Pulmonary artery endothelial cell (primary cell): ENCODE measurements at regions not wholly inside any gene's neighbourhood (a gene's known extent, or its start where the extent isn't known, plus 50 kb on each side); places are given as distances from the start of the nearest gene placed in this dataset.

ENCODE experiments used
- DNase-seq: peaks from one replicate; pipeline ENCODE4 v3.0.0-alpha.2; 2011; ENCODE audit warnings: low read depth, low spot score

DNA sequence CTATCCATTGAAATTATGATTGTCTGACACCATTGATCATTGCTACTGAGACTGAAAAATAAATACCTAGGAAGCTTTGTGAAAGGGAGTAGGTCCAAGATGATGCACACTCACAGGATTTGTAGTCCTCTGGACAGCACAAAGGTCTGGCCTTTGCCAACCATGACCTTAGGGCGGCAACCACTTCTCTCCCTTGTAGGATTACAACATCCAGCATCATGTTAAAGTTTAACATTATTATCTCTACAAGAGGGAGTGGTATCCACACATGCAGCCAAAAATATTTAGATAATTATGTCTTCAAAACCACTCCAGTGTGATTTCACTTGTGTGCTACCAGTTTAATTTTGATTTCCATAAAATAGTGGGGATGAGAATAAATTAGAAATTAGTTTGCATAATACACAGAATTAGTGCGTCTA is 51.1 kb upstream of the NHSL1 start:
- DNase-seq, result no peak

- no peak for DNase-seq
Observed at GRCh38 chr6:138554146-138554545, 54.9 kb upstream of the NHSL1 start.

GRCh38 chr6:138555421-138555988 is 56.2 kb upstream of the NHSL1 start:
- no peak for DNase-seq

DNA sequence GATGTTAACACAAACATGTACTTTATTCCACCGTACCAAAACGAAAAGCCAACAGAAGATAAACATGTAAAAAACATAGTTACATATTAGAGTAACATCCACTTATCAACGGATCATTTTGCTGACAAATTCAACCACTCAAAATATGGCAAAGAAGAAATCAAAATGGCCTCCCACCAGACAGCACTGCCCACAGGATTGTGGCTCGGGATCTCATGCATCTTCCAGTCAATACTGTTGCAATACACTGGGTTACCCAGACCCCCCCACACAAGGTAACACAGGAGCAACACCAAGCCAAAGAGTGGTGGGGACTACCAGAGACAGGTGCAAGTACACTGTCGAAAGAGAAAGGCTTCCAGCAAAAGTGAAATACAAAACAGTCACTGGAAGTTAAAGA is 57.9 kb upstream of the NHSL1 start:
- no peak for DNase-seq

DNA sequence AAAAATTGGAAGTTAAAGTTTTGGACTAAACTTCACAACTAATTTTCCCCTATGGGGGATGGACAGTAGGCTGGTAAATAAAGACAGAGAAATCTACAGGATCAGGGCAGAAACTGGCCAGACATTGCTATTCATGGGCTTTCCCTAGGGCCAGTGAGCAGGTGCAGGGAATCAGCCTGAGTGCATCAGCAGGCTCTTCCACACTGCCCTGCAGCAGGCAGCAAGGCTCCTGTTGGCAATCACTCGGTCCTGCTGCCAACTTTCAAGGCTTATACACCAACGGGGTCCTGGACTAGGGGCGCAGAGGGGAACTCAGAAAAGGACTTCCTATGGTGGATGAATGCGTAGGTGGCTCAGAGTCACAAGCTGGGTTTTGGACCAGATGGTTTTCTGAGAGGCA is 59.8 kb upstream of the NHSL1 start:
- no peak for DNase-seq

- DNase-seq, result no peak
Observed at GRCh38 chr6:138560130-138560860, 61.0 kb upstream of the NHSL1 start.

- DNase-seq, result no peak
Observed at GRCh38 chr6:138562691-138563090, 63.4 kb upstream of the NHSL1 start.

- no peak for DNase-seq
Observed at GRCh38 chr6:138563231-138563630, 63.9 kb upstream of the NHSL1 start.

DNA sequence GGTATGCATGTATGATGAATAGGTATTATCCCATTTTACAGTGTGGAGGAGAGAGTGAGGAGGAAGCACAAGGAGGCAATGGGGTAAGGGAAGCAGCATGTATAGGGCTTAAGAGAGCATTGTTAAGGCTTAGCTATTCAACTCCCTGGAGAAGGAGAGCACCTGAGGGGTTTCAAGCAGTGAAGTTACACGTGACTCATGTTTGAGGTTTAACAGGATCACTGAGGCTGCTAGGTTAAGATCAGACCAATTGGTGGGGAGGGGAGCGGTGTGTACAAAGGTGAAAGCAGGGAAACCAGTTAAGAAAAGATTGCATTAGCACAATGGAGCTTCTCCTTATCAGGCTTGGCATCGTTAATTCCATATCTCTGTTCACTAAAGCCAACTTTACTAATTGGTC is 64.4 kb upstream of the NHSL1 start:
- no peak for DNase-seq

DNA sequence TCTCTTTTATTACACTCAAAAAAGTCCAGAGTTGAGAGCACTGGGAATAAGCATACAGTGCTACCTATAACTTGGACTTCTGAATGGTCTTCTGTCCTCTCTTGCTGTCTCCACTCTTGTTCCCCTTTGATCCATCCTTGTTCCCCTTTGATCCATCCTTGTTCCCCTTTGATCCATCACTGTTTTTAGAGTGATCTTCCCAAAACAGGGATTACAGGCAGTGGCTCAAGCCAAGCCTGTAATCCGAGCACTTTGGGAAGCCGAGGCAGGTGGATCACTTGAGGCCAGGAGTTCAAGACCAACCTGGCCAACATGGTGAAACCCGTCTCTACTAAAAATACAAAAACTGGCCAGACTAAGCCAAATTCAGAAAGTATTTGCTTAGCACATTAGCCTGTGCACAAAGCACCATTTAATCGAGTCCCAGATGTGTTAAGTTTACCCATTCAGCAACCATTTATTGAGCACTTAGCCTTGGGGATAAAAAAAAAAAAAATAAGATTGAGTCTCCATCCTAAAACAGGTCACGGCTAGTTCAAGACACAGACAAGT is 65.0 kb upstream of the NHSL1 start:
- DNase-seq, result no peak

DNA sequence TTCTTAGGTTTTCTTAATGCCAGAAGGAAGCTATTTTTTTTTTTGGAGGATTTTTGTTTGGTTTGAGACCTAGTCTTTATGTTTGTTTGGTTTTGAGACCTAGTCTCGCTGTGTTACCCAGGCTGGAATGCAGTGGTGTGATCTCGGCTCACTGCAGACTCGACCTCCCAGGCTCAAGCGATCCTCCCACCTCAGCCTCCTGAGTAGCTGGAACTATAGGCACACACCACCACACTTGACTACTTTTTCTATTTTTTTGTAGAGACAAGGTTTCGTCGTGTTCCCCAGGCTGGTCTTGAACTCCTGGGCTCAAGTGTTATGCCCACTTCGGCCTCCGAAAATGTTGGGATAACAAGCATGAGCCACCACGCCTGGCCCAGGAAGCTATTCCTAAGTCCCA is 67.8 kb upstream of the NHSL1 start:
- DNase-seq, result no peak

GRCh38 chr6:138568997-138569396 is 69.7 kb upstream of the NHSL1 start:
- DNase-seq, result no peak

GRCh38 chr6:138569554-138569953 is 70.3 kb upstream of the NHSL1 start:
- DNase-seq, result no peak

DNA sequence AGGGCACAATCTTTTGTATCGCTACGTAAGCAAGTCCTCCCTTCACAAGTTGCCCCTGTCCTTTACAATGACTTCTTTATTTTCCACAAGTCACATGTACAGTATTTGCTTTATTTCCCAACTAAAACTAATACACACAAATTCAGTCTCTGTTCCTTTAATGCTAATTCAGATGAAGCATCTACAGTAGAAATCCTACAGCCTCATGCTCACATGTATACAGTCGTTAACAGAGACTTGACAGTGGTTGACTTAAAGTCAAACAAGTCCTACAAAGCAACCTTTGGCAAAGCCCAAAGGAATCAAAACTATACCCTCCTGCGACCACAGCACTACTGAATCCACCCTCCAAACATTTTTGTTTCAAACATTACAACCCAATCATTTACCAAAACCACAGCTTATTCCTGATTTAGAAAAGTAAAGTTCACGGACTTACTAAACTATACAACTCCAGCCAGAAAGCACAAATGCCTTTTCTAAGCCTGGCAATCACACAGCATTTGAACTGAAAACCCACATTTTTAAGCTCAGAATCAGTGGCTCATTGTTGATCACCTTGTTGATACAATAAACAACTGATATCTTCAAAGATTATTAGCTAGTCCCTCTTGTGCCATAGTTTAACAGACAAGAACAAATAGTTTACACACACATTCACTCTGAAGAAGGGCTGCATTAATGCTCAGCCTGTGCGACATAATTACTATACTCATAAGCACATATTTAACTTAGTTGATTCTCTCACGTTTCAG is 70.9 kb upstream of the NHSL1 start:
- DNase-seq, result no peak

DNA sequence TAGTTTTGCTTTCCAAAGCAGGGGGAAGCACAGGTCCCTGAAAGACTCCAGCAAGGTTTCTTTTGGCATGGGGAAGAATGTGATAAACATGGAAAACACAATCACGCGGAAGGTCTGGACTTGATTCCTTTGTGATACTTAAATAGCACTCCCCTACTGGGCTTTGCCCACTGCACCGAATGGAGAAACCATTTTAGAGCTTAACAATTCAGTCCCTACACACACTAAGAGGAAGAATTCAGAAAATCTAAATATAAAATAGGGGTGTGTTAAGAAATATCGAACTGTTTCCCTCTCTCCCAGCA is 71.4 kb upstream of the NHSL1 start:
- DNase-seq, result no peak

DNA sequence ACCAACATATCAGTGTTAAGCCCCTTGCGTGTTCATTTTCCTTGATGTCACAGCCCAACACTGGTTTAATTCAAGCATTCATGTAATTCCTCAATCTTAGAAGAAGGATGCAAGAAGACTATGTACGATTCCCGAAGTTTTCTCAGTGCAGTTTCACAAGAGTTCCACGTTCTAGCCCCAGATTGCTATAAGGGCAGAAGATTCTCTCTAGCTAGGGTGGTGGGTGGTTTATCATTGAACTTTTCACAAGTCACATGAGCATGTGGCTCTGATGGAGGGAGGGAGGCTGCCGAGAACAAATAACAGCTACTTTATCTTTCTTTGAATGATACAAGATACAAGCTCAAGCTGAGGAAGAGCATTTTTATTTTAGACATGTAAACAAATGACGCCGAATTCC is 71.9 kb upstream of the NHSL1 start:
- no peak for DNase-seq

DNA sequence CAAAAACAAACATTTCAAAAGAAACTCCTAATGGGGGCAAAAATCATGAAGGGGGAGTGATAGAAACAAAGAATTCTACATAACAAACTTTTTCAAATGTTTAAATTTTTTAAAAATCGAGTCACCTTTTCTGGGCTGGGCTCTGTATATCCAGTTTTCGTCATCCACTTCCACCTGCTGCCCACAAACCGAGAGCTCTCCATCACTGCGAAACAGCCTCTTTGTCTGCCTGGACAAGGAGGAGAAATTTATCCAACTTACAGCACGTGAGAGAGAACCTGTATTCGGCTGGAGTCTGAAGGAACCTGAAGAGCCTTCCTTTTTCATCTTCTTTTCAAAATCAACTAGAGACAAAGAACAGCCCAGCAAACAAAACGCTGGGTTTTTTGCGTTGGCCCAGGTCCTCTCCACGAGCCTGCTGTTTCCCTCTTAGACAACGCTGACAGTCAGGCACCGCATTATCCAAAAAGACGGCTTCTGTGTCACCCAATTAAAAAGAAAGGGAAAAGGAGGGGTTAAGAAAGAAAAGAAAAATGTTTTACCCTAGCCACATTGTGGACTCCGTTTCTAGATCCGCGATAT is 72.4 kb upstream of the NHSL1 start:
- DNase-seq, result no peak

GRCh38 chr6:138572167-138572875 is 73.0 kb upstream of the NHSL1 start:
- peak; percentile 60 for DNase-seq

GRCh38 chr6:138572885-138573284 is 73.6 kb upstream of the NHSL1 start:
- DNase-seq, result no peak

GRCh38 chr6:138575257-138575656 is 76.0 kb upstream of the NHSL1 start:
- DNase-seq, result no peak

- no peak for DNase-seq
Observed at GRCh38 chr6:138576313-138576712, 77.0 kb upstream of the NHSL1 start.
